ENCODE measurements at regions not wholly inside any gene's neighbourhood (a gene's known extent, or its start where the extent isn't known, plus 50 kb on each side); places are given as distances from the start of the nearest gene placed in this dataset.

GRCh38 chr4:10929818-10930217 lies 245.2 kb upstream of the CLNK start:
- no peak for DNase-seq (ENCODE audit: low read depth)

GRCh38 chr4:10925996-10926395 lies 241.4 kb upstream of the CLNK start:
- DNase-seq (ENCODE audit: low read depth) = peak; percentile 21

GRCh38 chr4:10924274-10924673 lies 239.7 kb upstream of the CLNK start:
- DNase-seq (ENCODE audit: low read depth) = no peak

GRCh38 chr4:10917566-10917965 lies 233.0 kb upstream of the CLNK start:
- no peak for DNase-seq (ENCODE audit: low read depth)

GRCh38 chr4:10898072-10898471 lies 213.5 kb upstream of the CLNK start:
- DNase-seq (ENCODE audit: low read depth) = no peak

GRCh38 chr4:10897076-10897475 lies 212.5 kb upstream of the CLNK start:
- no peak for DNase-seq (ENCODE audit: low read depth)

GRCh38 chr4:10893395-10893794 lies 208.8 kb upstream of the CLNK start:
- DNase-seq (ENCODE audit: low read depth) = no peak

GRCh38 chr4:10891866-10892265 lies 207.3 kb upstream of the CLNK start:
- no peak for DNase-seq (ENCODE audit: low read depth)

GRCh38 chr4:10889819-10890218 lies 205.3 kb upstream of the CLNK start:
- DNase-seq (ENCODE audit: low read depth) = no peak

- DNase-seq (ENCODE audit: low read depth) = no peak
These were observed 195.0 kb upstream of the CLNK start for GRCh38 chr4:10879411-10880110.

- no peak for DNase-seq (ENCODE audit: low read depth)
These were observed 194.3 kb upstream of the CLNK start for GRCh38 chr4:10878861-10879260.

- DNase-seq (ENCODE audit: low read depth) = no peak
These were observed 192.5 kb upstream of the CLNK start for GRCh38 chr4:10877076-10877475.

GRCh38 chr4:10875144-10875799 lies 190.7 kb upstream of the CLNK start:
- no peak for DNase-seq (ENCODE audit: low read depth)

GRCh38 chr4:10873809-10874208 lies 189.2 kb upstream of the CLNK start:
- DNase-seq (ENCODE audit: low read depth) = no peak

GRCh38 chr4:10872833-10873517 lies 188.4 kb upstream of the CLNK start:
- no peak for DNase-seq (ENCODE audit: low read depth)

- DNase-seq (ENCODE audit: low read depth) = no peak
These were observed 182.1 kb upstream of the CLNK start for GRCh38 chr4:10866666-10867065.

GRCh38 chr4:10861036-10861435 lies 176.5 kb upstream of the CLNK start:
- DNase-seq (ENCODE audit: low read depth) = no peak

GRCh38 chr4:10856271-10856782 lies 171.8 kb upstream of the CLNK start:
- DNase-seq (ENCODE audit: low read depth) = no peak

- DNase-seq (ENCODE audit: low read depth) = no peak
These were observed 168.6 kb upstream of the CLNK start for GRCh38 chr4:10853196-10853595.

- no peak for DNase-seq (ENCODE audit: low read depth)
These were observed 157.1 kb upstream of the CLNK start for GRCh38 chr4:10841697-10842096.

- no peak for DNase-seq (ENCODE audit: low read depth)
These were observed 152.6 kb upstream of the CLNK start for GRCh38 chr4:10837151-10837550.

GRCh38 chr4:10832806-10833628 lies 148.4 kb upstream of the CLNK start:
- no peak for DNase-seq (ENCODE audit: low read depth)
